GM12874 (cell line): ENCODE measurements at regions not wholly inside any gene's neighbourhood (a gene's known extent, or its start where the extent isn't known, plus 50 kb on each side); places are given as distances from the start of the nearest gene placed in this dataset.

ENCODE experiments used
- CTCF ChIP-seq: IDR thresholded peaks from 2 replicates; pipeline ENCODE4 v1.5.1; 2011; ENCODE audit warnings: low read depth, mild to moderate bottlenecking, control low read depth, low read length, moderate library complexity; ENCODE audit not compliant: insufficient read depth

GRCh38 chr5:30099634-30100033 lies 1093.9 kb upstream of the CDH6 start:
- TF ChIP-seq CTCF = no peak

GRCh38 chr5:30098940-30099339 lies 1094.5 kb upstream of the CDH6 start:
- no peak for TF ChIP-seq CTCF

GRCh38 chr5:30092548-30092947 lies 1100.9 kb upstream of the CDH6 start:
- no peak for TF ChIP-seq CTCF

- no peak for TF ChIP-seq CTCF
Measured at GRCh38 chr5:30069441-30070263, 1123.8 kb upstream of the CDH6 start.

- no peak for TF ChIP-seq CTCF
Measured at GRCh38 chr5:30063503-30063902, 1130.0 kb upstream of the CDH6 start.

- no peak for TF ChIP-seq CTCF
Measured at GRCh38 chr5:30051976-30052375, 1141.5 kb upstream of the CDH6 start.

GRCh38 chr5:30050056-30050815 lies 1143.2 kb upstream of the CDH6 start:
- no peak for TF ChIP-seq CTCF
